ENCODE measurements at regions not wholly inside any gene's neighbourhood (a gene's known extent, or its start where the extent isn't known, plus 50 kb on each side); places are given as distances from the start of the nearest gene placed in this dataset.

GRCh38 chr14:89040460-89041256 lies 216.2 kb downstream of the TTC8 start:
- no peaks in the 10 kb centered on the region for H3K27me3 ChIP-seq
- intact Hi-C loops (cut with DNase I), result loop anchor here in 1 of 4 donors (5.0 kb wide), 2 partner anchors 202 to 377 kb away; partner anchors contain the start of gene FOXN3
- TF ChIP-seq POLR2A (IDR thresholded peaks at IDR 0.05), result peak; percentile 32
- TF ChIP-seq CTCF (IDR thresholded peaks at IDR 0.05), result peak; percentile 93 to 96 (median 94)
- no peak for TF ChIP-seq EP300 (IDR thresholded peaks at IDR 0.05)
- peak overlapping the region; percentile 41 for H3K4me3 ChIP-seq
- H3K36me3 ChIP-seq, result no peaks in the 10 kb centered on the region
- WGBS, 3 donors, result 0 to 3% (median 1%) methylated on average over 30 to 31 of the region's 31 CpGs
- peak overlapping the region; percentile 78 to 79 for H3K27ac ChIP-seq
- peaks cover 2% of the 10 kb centered on the region for H3K4me1 ChIP-seq (ENCODE audit: insufficient read depth)
- peak; percentile 89 to 94 (median 92) for DNase-seq
- no peaks in the 10 kb centered on the region for H3K9me3 ChIP-seq

GRCh38 chr14:89041257-89041582 lies 216.8 kb downstream of the TTC8 start:
- Histone ChIP-seq H3K36me3 (no peaks in the 10 kb centered on the region), H3K4me3 (peak overlapping the region; percentile 41), H3K27ac (peak overlapping the region; percentile 78 to 79), H3K9me3 (no peaks in the 10 kb centered on the region), H3K27me3 (no peaks in the 10 kb centered on the region), H3K4me1 (ENCODE audit: insufficient read depth) (peaks cover 2% of the 10 kb centered on the region)
- DNase-seq, result peak in 1 of 5 donors; percentile 49
- intact Hi-C loops (cut with DNase I), result loop anchor here in 1 of 4 donors (5.0 kb wide), 2 partner anchors 201 to 376 kb away; partner anchors contain the start of gene FOXN3
- WGBS, 3 donors, result 2 to 3% (median 3%) methylated on average over 8 of the region's 8 CpGs
- TF ChIP-seq EP300 (IDR thresholded peaks at IDR 0.05) (no peak), POLR2A (IDR thresholded peaks at IDR 0.05) (no peak), CTCF (IDR thresholded peaks at IDR 0.05) (no peak)

- intact Hi-C loops (cut with DNase I), result loop anchor here in 1 of 4 donors (5.0 kb wide), 2 partner anchors 200 to 375 kb away; partner anchors contain the start of gene FOXN3
- H3K27me3 ChIP-seq, result no peaks in the 10 kb centered on the region
- no peak for DNase-seq
- WGBS, 3 donors, result 64 to 69% (median 65%) methylated on average over 1 of the region's 1 CpG
- no peaks in the 10 kb centered on the region for H3K36me3 ChIP-seq
- H3K9me3 ChIP-seq, result no peaks in the 10 kb centered on the region
- peaks cover 2% of the 10 kb centered on the region for H3K4me1 ChIP-seq (ENCODE audit: insufficient read depth)
- H3K27ac ChIP-seq, result no peak overlapping the region
- TF ChIP-seq CTCF (IDR thresholded peaks at IDR 0.05) (no peak), EP300 (IDR thresholded peaks at IDR 0.05) (no peak), POLR2A (IDR thresholded peaks at IDR 0.05) (no peak)
- no peak overlapping the region for H3K4me3 ChIP-seq
Observed at GRCh38 chr14:89042021-89042420, 217.6 kb downstream of the TTC8 start.

GRCh38 chr14:89053303-89053702 lies 228.9 kb downstream of the TTC8 start:
- Histone ChIP-seq H3K27ac (no peak overlapping the region), H3K4me3 (no peak overlapping the region), H3K27me3 (no peaks in the 10 kb centered on the region), H3K36me3 (no peaks in the 10 kb centered on the region), H3K9me3 (no peaks in the 10 kb centered on the region), H3K4me1 (ENCODE audit: insufficient read depth) (no peaks in the 10 kb centered on the region)
- intact Hi-C loops (cut with DNase I), result no loop called here
- DNase-seq, result no peak
- 86 to 87% (median 87%) methylated on average over 5 of the region's 5 CpGs for WGBS, 3 donors
- TF ChIP-seq EP300 (IDR thresholded peaks at IDR 0.05) (no peak), CTCF (IDR thresholded peaks at IDR 0.05) (no peak), POLR2A (IDR thresholded peaks at IDR 0.05) (no peak)

All from ovary (tissue), 7 donors.